ENCODE measurements at regions not wholly inside any gene's neighbourhood (a gene's known extent, or its start where the extent isn't known, plus 50 kb on each side); places are given as distances from the start of the nearest gene placed in this dataset.

DNA sequence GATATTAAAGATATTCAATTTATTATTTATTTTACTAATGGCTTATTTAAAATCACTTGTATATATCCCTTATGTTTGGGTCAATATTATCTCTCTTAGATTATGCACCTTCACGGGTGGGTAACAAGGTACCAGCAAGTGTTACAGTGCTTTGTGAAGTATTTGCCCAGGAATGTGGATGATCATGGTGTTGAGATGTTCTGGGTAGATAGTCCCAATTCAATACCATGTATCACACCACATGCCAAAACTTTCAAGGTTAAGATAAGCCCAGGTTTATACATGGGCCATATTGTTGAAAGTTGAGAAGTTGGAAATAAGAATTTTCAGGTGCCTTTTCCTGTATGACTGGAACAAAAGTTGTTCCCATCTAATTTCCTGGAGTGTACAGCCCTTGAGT is 131.3 kb upstream of the RASSF8 start:
- no peak for TF ChIP-seq EZH2phosphoT487 (IDR thresholded peaks at IDR 0.05; ENCODE audit: borderline replicate concordance)
- TF ChIP-seq, protein P1, sequence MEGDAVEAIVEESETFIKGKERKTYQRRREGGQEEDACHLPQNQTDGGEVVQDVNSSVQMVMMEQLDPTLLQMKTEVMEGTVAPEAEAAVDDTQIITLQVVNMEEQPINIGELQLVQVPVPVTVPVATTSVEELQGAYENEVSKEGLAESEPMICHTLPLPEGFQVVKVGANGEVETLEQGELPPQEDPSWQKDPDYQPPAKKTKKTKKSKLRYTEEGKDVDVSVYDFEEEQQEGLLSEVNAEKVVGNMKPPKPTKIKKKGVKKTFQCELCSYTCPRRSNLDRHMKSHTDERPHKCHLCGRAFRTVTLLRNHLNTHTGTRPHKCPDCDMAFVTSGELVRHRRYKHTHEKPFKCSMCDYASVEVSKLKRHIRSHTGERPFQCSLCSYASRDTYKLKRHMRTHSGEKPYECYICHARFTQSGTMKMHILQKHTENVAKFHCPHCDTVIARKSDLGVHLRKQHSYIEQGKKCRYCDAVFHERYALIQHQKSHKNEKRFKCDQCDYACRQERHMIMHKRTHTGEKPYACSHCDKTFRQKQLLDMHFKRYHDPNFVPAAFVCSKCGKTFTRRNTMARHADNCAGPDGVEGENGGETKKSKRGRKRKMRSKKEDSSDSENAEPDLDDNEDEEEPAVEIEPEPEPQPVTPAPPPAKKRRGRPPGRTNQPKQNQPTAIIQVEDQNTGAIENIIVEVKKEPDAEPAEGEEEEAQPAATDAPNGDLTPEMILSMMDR (conservative IDR thresholded peaks at IDR 0.05; ENCODE audit: low read length): no peak
- Histone ChIP-seq H3K4me2 (ENCODE audit: low read depth, low read length, poor library complexity, severe bottlenecking) (no peak overlapping the region), H3K36me3 (ENCODE audit: insufficient read depth, low read length) (no peaks in the 10 kb centered on the region), H2AFZ (ENCODE audit: low read length) (no peak overlapping the region), H3K9ac (ENCODE audit: low read depth, low read length, poor library complexity, severe bottlenecking) (no peak overlapping the region), H3K27me3 (ENCODE audit: insufficient read depth, low read length, poor library complexity, severe bottlenecking) (no peaks in the 10 kb centered on the region), H3K9me3 (ENCODE audit: insufficient read depth, low read depth, low read length) (no peaks in the 10 kb centered on the region), H3K79me2 (ENCODE audit: insufficient read depth, low read length) (no peaks in the 10 kb centered on the region), H3F3A (ENCODE audit: low read depth) (no peaks in the 10 kb centered on the region), H3K4me3 (ENCODE audit: low read length, poor library complexity, severe bottlenecking) (no peak overlapping the region), H4K20me1 (ENCODE audit: insufficient read depth, low read length, poor library complexity, severe bottlenecking) (no peaks in the 10 kb centered on the region), H3K9me2 (replicated peaks; ENCODE audit: low read depth, low read length) (no peaks in the 10 kb centered on the region), H3K4me1 (ENCODE audit: insufficient read depth, low read length, poor library complexity, severe bottlenecking) (no peaks in the 10 kb centered on the region)

DNA sequence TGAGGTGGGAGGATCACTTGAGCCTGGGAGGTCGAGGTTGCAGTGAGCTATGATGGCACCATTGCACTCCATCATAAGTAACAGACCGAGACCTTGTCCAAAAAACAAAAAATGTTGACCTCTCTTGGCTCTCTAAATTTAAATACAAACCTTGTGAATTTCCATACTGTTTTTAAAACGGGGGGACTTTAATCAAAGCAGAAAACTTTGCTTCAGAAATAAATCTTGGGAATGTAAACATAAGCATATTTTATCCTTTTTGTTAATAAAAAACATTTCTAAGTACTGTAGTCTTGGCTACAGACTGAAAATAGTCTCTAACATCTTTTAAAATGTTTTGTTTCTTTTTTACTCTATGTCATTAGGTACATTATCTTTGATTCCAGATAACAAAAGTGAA is 130.7 kb upstream of the RASSF8 start:
- Histone ChIP-seq H3K9me3 (ENCODE audit: insufficient read depth, low read depth, low read length) (no peaks in the 10 kb centered on the region), H3K36me3 (ENCODE audit: insufficient read depth, low read length) (no peaks in the 10 kb centered on the region), H4K20me1 (ENCODE audit: insufficient read depth, low read length, poor library complexity, severe bottlenecking) (no peaks in the 10 kb centered on the region), H2AFZ (ENCODE audit: low read length) (no peak overlapping the region), H3K4me3 (ENCODE audit: low read length, poor library complexity, severe bottlenecking) (no peak overlapping the region), H3F3A (ENCODE audit: low read depth) (no peaks in the 10 kb centered on the region), H3K79me2 (ENCODE audit: insufficient read depth, low read length) (no peaks in the 10 kb centered on the region), H3K27me3 (ENCODE audit: insufficient read depth, low read length, poor library complexity, severe bottlenecking) (no peaks in the 10 kb centered on the region), H3K4me2 (ENCODE audit: low read depth, low read length, poor library complexity, severe bottlenecking) (no peak overlapping the region), H3K4me1 (ENCODE audit: insufficient read depth, low read length, poor library complexity, severe bottlenecking) (no peaks in the 10 kb centered on the region), H3K9me2 (replicated peaks; ENCODE audit: low read depth, low read length) (no peaks in the 10 kb centered on the region), H3K9ac (ENCODE audit: low read depth, low read length, poor library complexity, severe bottlenecking) (no peak overlapping the region)
- TF ChIP-seq, protein P1 (conservative IDR thresholded peaks at IDR 0.05; ENCODE audit: low read length): no peak
- no peak for TF ChIP-seq EZH2phosphoT487 (IDR thresholded peaks at IDR 0.05; ENCODE audit: borderline replicate concordance)

DNA sequence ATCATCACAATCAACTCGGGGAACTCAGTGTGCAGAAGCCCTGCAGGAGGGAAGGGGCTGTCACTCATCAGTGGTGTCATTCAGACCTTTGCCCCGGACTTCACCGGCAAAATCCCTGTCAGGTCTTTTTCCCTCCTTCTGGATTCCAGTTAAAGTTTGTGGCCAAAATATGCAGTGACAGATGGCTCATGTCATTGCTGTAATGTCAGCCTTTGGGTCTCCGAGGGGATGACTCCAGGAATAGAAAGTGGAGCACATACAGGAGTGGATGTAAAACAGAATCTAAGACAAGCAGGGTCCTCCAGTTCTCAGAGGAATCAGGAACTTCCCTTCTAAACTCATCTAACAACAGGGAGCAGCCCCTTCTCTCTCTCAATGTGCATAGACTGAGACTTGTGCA is 130.3 kb upstream of the RASSF8 start:
- H3K4me1 ChIP-seq (ENCODE audit: insufficient read depth, low read length, poor library complexity, severe bottlenecking): no peaks in the 10 kb centered on the region
- H2AFZ ChIP-seq (ENCODE audit: low read length): no peak overlapping the region
- no peaks in the 10 kb centered on the region for H3K36me3 ChIP-seq (ENCODE audit: insufficient read depth, low read length)
- H3K9ac ChIP-seq (ENCODE audit: low read depth, low read length, poor library complexity, severe bottlenecking): no peak overlapping the region
- H3K27me3 ChIP-seq (ENCODE audit: insufficient read depth, low read length, poor library complexity, severe bottlenecking): no peaks in the 10 kb centered on the region
- H3K4me3 ChIP-seq (ENCODE audit: low read length, poor library complexity, severe bottlenecking): no peak overlapping the region
- no peaks in the 10 kb centered on the region for H3K9me3 ChIP-seq (ENCODE audit: insufficient read depth, low read depth, low read length)
- no peaks in the 10 kb centered on the region for H4K20me1 ChIP-seq (ENCODE audit: insufficient read depth, low read length, poor library complexity, severe bottlenecking)
- H3K79me2 ChIP-seq (ENCODE audit: insufficient read depth, low read length): no peaks in the 10 kb centered on the region
- TF ChIP-seq, protein P1 (conservative IDR thresholded peaks at IDR 0.05; ENCODE audit: low read length): no peak
- TF ChIP-seq EZH2phosphoT487 (IDR thresholded peaks at IDR 0.05; ENCODE audit: borderline replicate concordance): no peak
- no peaks in the 10 kb centered on the region for H3F3A ChIP-seq (ENCODE audit: low read depth)
- H3K9me2 ChIP-seq (replicated peaks; ENCODE audit: low read depth, low read length): no peaks in the 10 kb centered on the region
- no peak overlapping the region for H3K4me2 ChIP-seq (ENCODE audit: low read depth, low read length, poor library complexity, severe bottlenecking)

All from Loucy (cell line).